A549 (cell line): ENCODE measurements at regions not wholly inside any gene's neighbourhood (a gene's known extent, or its start where the extent isn't known, plus 50 kb on each side); places are given as distances from the start of the nearest gene placed in this dataset.

ENCODE experiments used
- CTCF ChIP-seq: fragments of >200 bp; sonication (Bioruptor Twin); formaldehyde crosslinking; IDR thresholded peaks from 3 replicates; pipeline ENCODE4 v1.5.1; 2016
- HDAC2 ChIP-seq: fragments of 200-600 bp; sonication (generic); IDR thresholded peaks from 2 replicates; pipeline ENCODE4 v1.6.1; 2016
- KDM5A ChIP-seq: fragments of 200-600 bp; sonication (generic); IDR thresholded peaks from 2 replicates; pipeline ENCODE4 v1.6.1; 2016; ENCODE audit warnings: antibody characterized with exemption, mild to moderate bottlenecking
- POLR2AphosphoS2 ChIP-seq: conservative IDR thresholded peaks from 2 replicates; pipeline ENCODE4 v1.6.1; 2012; ENCODE audit warnings: low read length, improper control_type of control experiment, inconsistent platforms
- REST ChIP-seq: fragments of 200-600 bp; sonication (generic); IDR thresholded peaks from 2 replicates; pipeline ENCODE4 v1.6.1; 2016; ENCODE audit warnings: antibody characterized with exemption, mild to moderate bottlenecking, moderate library complexity
- ZFP36 ChIP-seq: fragments of 450-650 bp; IDR thresholded peaks from 2 replicates; pipeline ENCODE4 v1.6.1; 2014; ENCODE audit warnings: borderline replicate concordance; ENCODE audit not compliant: partially characterized antibody
- ZNF302 ChIP-seq: fragments of 250-450 bp; sonication (Bioruptor Pico); IDR thresholded peaks from 2 replicates; pipeline ENCODE4 v1.9.0; 2021; ENCODE audit warnings: inconsistent platforms, mild to moderate bottlenecking, moderate library complexity
- TF ChIP-seq, protein P1 (sequence below): IDR thresholded peaks from 2 replicates; pipeline ENCODE4 v1.6.1; 2012

- no peak for TF ChIP-seq ZFP36
- TF ChIP-seq POLR2AphosphoS2, result no peak
- no peak for TF ChIP-seq ZNF302 (CRISPR knock-in tag)
- TF ChIP-seq CTCF, result no peak
- TF ChIP-seq, protein P1, sequence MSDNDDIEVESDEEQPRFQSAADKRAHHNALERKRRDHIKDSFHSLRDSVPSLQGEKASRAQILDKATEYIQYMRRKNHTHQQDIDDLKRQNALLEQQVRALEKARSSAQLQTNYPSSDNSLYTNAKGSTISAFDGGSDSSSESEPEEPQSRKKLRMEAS, result no peak
- no peak for TF ChIP-seq REST
- no peak for TF ChIP-seq KDM5A
- TF ChIP-seq HDAC2, result no peak
These were observed 576.8 kb downstream of the SOX6 start for GRCh38 chr11:15779518-15779917.
